SK-N-SH (cell line): ENCODE measurements at regions not wholly inside any gene's neighbourhood (a gene's known extent, or its start where the extent isn't known, plus 50 kb on each side); places are given as distances from the start of the nearest gene placed in this dataset.

ENCODE experiments used
- CTCF ChIA-PET: fragments of 300-600, 350-600 bp; formaldehyde crosslinking; extraction: SDS; loops from one replicate; lab custom pipeline; 2021; lab: Yijun Ruan, JAX
- POLR2A ChIA-PET: fragments of 350-600 bp; sonication (Branson Sonifier 250); formaldehyde crosslinking; extraction: SDS; loops from one replicate; lab custom pipeline; 2020; ENCODE audit warnings: antibody characterized with exemption, inconsistent platforms; lab: Yijun Ruan, JAX
- DNase-seq: peaks from one replicate; pipeline ENCODE4 v3.0.0; 2012
- H2AFZ ChIP-seq: fragments of 200-600 bp; sonication (generic); 2 replicates; pipeline ENCODE4 v1.8.1; 2016; ENCODE audit warnings: antibody characterized with exemption, mild to moderate bottlenecking, low read depth
- H3F3A ChIP-seq: fragments of 200-600 bp; sonication (generic); replicated peaks from 2 replicates; pipeline ENCODE3; 2016; ENCODE audit warnings: antibody characterized with exemption, mild to moderate bottlenecking; ENCODE audit not compliant: insufficient read depth
- H3K27ac ChIP-seq, 2 experiments: fragments of 200-500 bp in 1 of 2; fragments of 200-600 bp in 1 of 2; sonication (Bioruptor generic) in 1 of 2; sonication (generic), shearing (Covaris generic) in 1 of 2; 2 replicates each; pipeline versions ENCODE4 v1.5.1 to v1.6.1; 2014 to 2016; ENCODE audit warnings: low read depth in 2 of 2, inconsistent platforms in 1 of 2, low read length in 1 of 2, mild to moderate bottlenecking in 1 of 2, mixed read lengths in 1 of 2
- H3K27me3 ChIP-seq: fragments of 200-600 bp; sonication (generic), shearing (Covaris generic); 2 replicates; pipeline ENCODE4 v1.6.1; 2016; ENCODE audit warnings: mixed run types; ENCODE audit not compliant: insufficient read depth
- H3K36me3 ChIP-seq, 2 experiments: fragments of 200-500 bp in 1 of 2; fragments of 200-600 bp in 1 of 2; sonication (Bioruptor generic) in 1 of 2; sonication (generic) in 1 of 2; replicated peaks in 1 of 2; 2 replicates each; pipeline versions ENCODE3 to v1.5.1; 2014 to 2016; ENCODE audit warnings: low read length in 1 of 2, mild to moderate bottlenecking in 1 of 2; ENCODE audit not compliant: insufficient read depth in 2 of 2, control insufficient read depth in 1 of 2
- H3K4me1 ChIP-seq, 2 experiments: fragments of 200-500 bp in 1 of 2; fragments of 200-600 bp in 1 of 2; sonication (Bioruptor generic) in 1 of 2; sonication (generic), shearing (Covaris generic) in 1 of 2; 2 replicates each; pipeline versions ENCODE4 v1.5.1 to v1.6.1; 2014 to 2016; ENCODE audit warnings: low read depth in 1 of 2, low read length in 1 of 2, mixed run types in 1 of 2; ENCODE audit not compliant: insufficient read depth in 2 of 2, control insufficient read depth in 1 of 2
- H3K4me2 ChIP-seq: fragments of 200-600 bp; sonication (generic), shearing (Covaris generic); 2 replicates; pipeline ENCODE4 v1.6.1; 2017; ENCODE audit warnings: mixed run types
- H3K4me3 ChIP-seq, 2 experiments: fragments of 200-500 bp in 1 of 2; fragments of 200-600 bp in 1 of 2; sonication (Bioruptor generic) in 1 of 2; sonication (generic), shearing (Covaris generic) in 1 of 2; 2 replicates each; pipeline versions ENCODE4 v1.5.1 to v1.8.1; 2014 to 2016; ENCODE audit warnings: low read depth in 2 of 2, inconsistent platforms in 1 of 2, low read length in 1 of 2, mild to moderate bottlenecking in 1 of 2, mixed read lengths in 1 of 2, moderate library complexity in 1 of 2
- H3K79me2 ChIP-seq: fragments of 200-600 bp; sonication (generic); 2 replicates; pipeline ENCODE4 v1.8.1; 2017; ENCODE audit warnings: mild to moderate bottlenecking; ENCODE audit not compliant: insufficient read depth
- H3K9ac ChIP-seq: fragments of 200-600 bp; sonication (generic); 2 replicates; pipeline ENCODE4 v1.6.1; 2017; ENCODE audit warnings: mixed run types
- H3K9me2 ChIP-seq: fragments of 200-600 bp; sonication (generic); 2 replicates; pipeline ENCODE4 v1.6.1; 2017; ENCODE audit warnings: mixed run types
- H3K9me3 ChIP-seq: fragments of 200-600 bp; sonication (generic); 2 replicates; pipeline ENCODE4 v1.6.1; 2017; ENCODE audit warnings: mixed run types, mild to moderate bottlenecking, moderate library complexity
- H4K20me1 ChIP-seq: fragments of 200-600 bp; sonication (generic); 2 replicates; pipeline ENCODE4 v1.6.1; 2017; ENCODE audit warnings: mild to moderate bottlenecking, mixed run types; ENCODE audit not compliant: insufficient read depth
- CTCF ChIP-seq: fragments of 200-600 bp; sonication (generic); IDR thresholded peaks from 2 replicates; pipeline ENCODE4 v1.6.1; 2017; ENCODE audit warnings: antibody characterized with exemption, mild to moderate bottlenecking, moderate library complexity
- ELF1 ChIP-seq: IDR thresholded peaks from 2 replicates; pipeline ENCODE4 v1.4.0; 2012
- EZH2phosphoT487 ChIP-seq: fragments of 200-600 bp; sonication (generic); IDR thresholded peaks from 2 replicates; pipeline ENCODE4 v1.6.1; 2017; ENCODE audit warnings: low read depth, mixed run types, mild to moderate bottlenecking, antibody characterized with exemption, moderate library complexity, borderline replicate concordance
- FOSL2 ChIP-seq: IDR thresholded peaks from 2 replicates; pipeline ENCODE4 v1.4.0; 2012; ENCODE audit warnings: low read depth, mild to moderate bottlenecking, moderate library complexity, borderline replicate concordance
- FOXJ3 ChIP-seq: sonication (generic); formaldehyde crosslinking; IDR thresholded peaks from 2 replicates; pipeline ENCODE4 v1.5.1; 2020; ENCODE audit warnings: mild to moderate bottlenecking, missing genetic modification reagents
- GABPA ChIP-seq: IDR thresholded peaks from 2 replicates; pipeline ENCODE4 v1.4.0; 2012; ENCODE audit warnings: low read depth, mild to moderate bottlenecking
- JUND ChIP-seq: IDR thresholded peaks from 2 replicates; pipeline ENCODE4 v1.4.0; 2012
- POLR2AphosphoS5 ChIP-seq: IDR thresholded peaks from 2 replicates; pipeline ENCODE4 v1.6.1; 2012; ENCODE audit warnings: low read depth, low read length
- RAD21 ChIP-seq: IDR thresholded peaks from 2 replicates; pipeline ENCODE4 v1.6.1; 2012; ENCODE audit warnings: mild to moderate bottlenecking, low read length
- RCOR1 ChIP-seq: fragments of 150-350 bp; IDR thresholded peaks from 2 replicates; pipeline ENCODE4 v1.6.1; 2017; ENCODE audit warnings: antibody characterized with exemption, low read length
- SIN3A ChIP-seq: IDR thresholded peaks from 2 replicates; pipeline ENCODE4 v1.6.1; 2012; ENCODE audit warnings: low read depth, mild to moderate bottlenecking, low read length, moderate library complexity, borderline replicate concordance
- TAF1 ChIP-seq: IDR thresholded peaks from 2 replicates; pipeline ENCODE4 v1.6.1; 2012; ENCODE audit warnings: low read depth, mild to moderate bottlenecking, low read length, moderate library complexity, borderline replicate concordance
- USF1 ChIP-seq: IDR thresholded peaks from 2 replicates; pipeline ENCODE4 v1.4.0; 2012; ENCODE audit warnings: low read depth, borderline replicate concordance
- YY1 ChIP-seq: IDR thresholded peaks from 2 replicates; pipeline ENCODE4 v1.4.0; 2012; ENCODE audit warnings: low read depth, mild to moderate bottlenecking
- ZBTB33 ChIP-seq: IDR thresholded peaks from 2 replicates; pipeline ENCODE4 v1.4.0; 2012; ENCODE audit warnings: low read depth, borderline replicate concordance
- WGBS: methylation state at CpG from one replicate; pipeline ENCODE4 v1.1.6; 2017; ENCODE audit warnings: low lambda C conversion rate; 5-methylcytosine and 5-hydroxymethylcytosine counted together
- TF ChIP-seq, protein P1 (sequence below): IDR thresholded peaks from 2 replicates; pipeline ENCODE4 v1.4.0; 2012; ENCODE audit warnings: low read depth

DNA sequence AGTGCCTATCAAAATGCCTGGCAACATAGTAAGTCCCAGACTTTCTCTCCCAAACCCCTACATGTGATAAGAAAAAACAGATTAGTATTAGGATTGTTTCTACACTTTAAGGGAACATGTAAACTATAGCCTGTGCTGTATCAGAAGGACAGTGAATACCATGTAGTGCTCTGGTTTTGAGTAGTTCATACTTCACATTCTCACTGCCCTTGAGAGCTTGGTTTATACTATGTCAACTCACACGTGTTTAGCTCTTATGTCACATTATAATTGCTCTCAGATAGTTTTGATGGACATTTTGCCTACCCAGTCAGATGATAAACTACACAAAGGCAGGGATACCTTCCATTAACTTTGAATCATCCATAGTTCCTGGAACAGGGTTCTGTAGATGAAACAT is 58.0 kb upstream of the PGRMC2 start:
- no peak overlapping the region for H3K9ac ChIP-seq
- H3K4me2 ChIP-seq, result no peak overlapping the region
- no peaks in the 10 kb centered on the region for H3K27me3 ChIP-seq
- peaks cover 28% of the 10 kb centered on the region for H3F3A ChIP-seq
- CTCF ChIA-PET, result interaction anchor here (0.9 kb wide), 1 partner anchor 46 kb away, joined by 3 read pairs; no protein-coding TSS in a partner anchor
- no peaks in the 10 kb centered on the region for H3K9me2 ChIP-seq
- peak overlapping the region in 1 of 2 experiments; percentile 14; a peak in 1 of 4 replicates for H3K27ac ChIP-seq
- TF ChIP-seq POLR2AphosphoS5 (no peak), YY1 (no peak), FOSL2 (no peak), EZH2phosphoT487 (no peak), RCOR1 (no peak), FOXJ3 (no peak), SIN3A (no peak), JUND (no peak), CTCF (no peak)
- TF ChIP-seq, protein P1, sequence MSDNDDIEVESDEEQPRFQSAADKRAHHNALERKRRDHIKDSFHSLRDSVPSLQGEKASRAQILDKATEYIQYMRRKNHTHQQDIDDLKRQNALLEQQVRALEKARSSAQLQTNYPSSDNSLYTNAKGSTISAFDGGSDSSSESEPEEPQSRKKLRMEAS, result no peak
- H4K20me1 ChIP-seq, result no peaks in the 10 kb centered on the region
- POLR2A ChIA-PET, result no interaction called here
- peaks cover 0 to 13% of the 10 kb centered on the region in 2 experiments; a peak in 3 of 4 replicates for H3K4me1 ChIP-seq
- no peak overlapping the region for H2AFZ ChIP-seq
- 64% methylated on average over 1 of the region's 1 CpG for WGBS
- no peak for DNase-seq
- no peaks in the 10 kb centered on the region for H3K79me2 ChIP-seq
- H3K4me3 ChIP-seq, result no peak overlapping the region
- H3K36me3 ChIP-seq, result no peaks in the 10 kb centered on the region
- no peaks in the 10 kb centered on the region for H3K9me3 ChIP-seq

GRCh38 chr4:128342762-128343161 is 55.1 kb upstream of the PGRMC2 start:
- DNase-seq, result no peak
- 72% methylated on average over 1 of the region's 1 CpG for WGBS
- H3K79me2 ChIP-seq, result no peaks in the 10 kb centered on the region
- H3K27me3 ChIP-seq, result no peaks in the 10 kb centered on the region
- no peak overlapping the region for H3K4me2 ChIP-seq
- no peaks in the 10 kb centered on the region for H3K36me3 ChIP-seq
- H3K4me1 ChIP-seq, result peaks cover 0 to 19% of the 10 kb centered on the region in 2 experiments; a peak in 3 of 4 replicates
- no peak overlapping the region for H2AFZ ChIP-seq
- H3K9ac ChIP-seq, result no peak overlapping the region
- no peaks in the 10 kb centered on the region for H3K9me3 ChIP-seq
- TF ChIP-seq YY1, result no peak
- no peak for TF ChIP-seq USF1
- TF ChIP-seq, protein P1, result no peak
- no peak for TF ChIP-seq SIN3A
- no peak for TF ChIP-seq TAF1
- TF ChIP-seq RAD21, result no peak
- TF ChIP-seq GABPA, result no peak
- no peak for TF ChIP-seq ZBTB33
- TF ChIP-seq FOSL2, result no peak
- no peak for TF ChIP-seq RCOR1
- no peak for TF ChIP-seq ELF1
- TF ChIP-seq FOXJ3, result no peak
- peaks cover 30% of the 10 kb centered on the region for H3F3A ChIP-seq
- no peak overlapping the region for H3K27ac ChIP-seq
- H3K4me3 ChIP-seq, result no peak overlapping the region
- POLR2A ChIA-PET, result no interaction called here
- H3K9me2 ChIP-seq, result no peaks in the 10 kb centered on the region
- no peaks in the 10 kb centered on the region for H4K20me1 ChIP-seq
- CTCF ChIA-PET, result no interaction called here
